ENCODE measurements at regions not wholly inside any gene's neighbourhood (a gene's known extent, or its start where the extent isn't known, plus 50 kb on each side); places are given as distances from the start of the nearest gene placed in this dataset.

GRCh38 chr2:10225291-10226037 is 77.2 kb upstream of the HPCAL1 start:
- intact Hi-C loops (cut with DNase I), result no loop called here
- Histone ChIP-seq H3K9me3 (replicated peaks in 1 of 3) (no peaks in the 10 kb centered on the region), H3K4me3 (no peak overlapping the region), H3K27ac (peak overlapping the region in 1 of 5 donors; percentile 10), H3K4me1 (replicated peaks in 1 of 2) (no peaks in the 10 kb centered on the region), H3K27me3 (no peaks in the 10 kb centered on the region), H3K36me3 (replicated peaks in 1 of 2) (no peaks in the 10 kb centered on the region)
- TF ChIP-seq CTCF (IDR thresholded peaks at IDR 0.05) (no peak), POLR2A (IDR thresholded peaks at IDR 0.05) (no peak)
- 86 to 94% (median 89%) methylated on average over 9 to 15 of the region's 15 CpGs for WGBS, 4 donors
- peak in 1 of 7 donors; percentile 10 for DNase-seq

GRCh38 chr2:10226038-10226724 is 76.5 kb upstream of the HPCAL1 start:
- Histone ChIP-seq H3K9me3 (replicated peaks in 1 of 3) (no peaks in the 10 kb centered on the region), H3K4me1 (replicated peaks in 1 of 2) (no peaks in the 10 kb centered on the region), H3K36me3 (replicated peaks in 1 of 2) (no peaks in the 10 kb centered on the region), H3K27ac (peak overlapping the region in 1 of 5 donors; percentile 34), H3K4me3 (no peak overlapping the region), H3K27me3 (no peaks in the 10 kb centered on the region)
- peak in 3 of 7 donors; percentile 11 to 49 (median 35) for DNase-seq
- intact Hi-C loops (cut with DNase I), result no loop called here
- TF ChIP-seq CTCF (IDR thresholded peaks at IDR 0.05) (no peak), POLR2A (IDR thresholded peaks at IDR 0.05) (no peak)
- WGBS, 4 donors, result 86 to 94% (median 90%) methylated on average over 16 to 19 of the region's 19 CpGs

GRCh38 chr2:10228611-10229365 is 73.9 kb upstream of the HPCAL1 start:
- H3K4me1 ChIP-seq (replicated peaks in 1 of 2), result no peaks in the 10 kb centered on the region
- no peak overlapping the region for H3K4me3 ChIP-seq
- no peaks in the 10 kb centered on the region for H3K9me3 ChIP-seq (replicated peaks in 1 of 3)
- peak in 1 of 7 donors; percentile 14 for DNase-seq
- H3K36me3 ChIP-seq (replicated peaks in 1 of 2), result no peaks in the 10 kb centered on the region
- no peak overlapping the region for H3K27ac ChIP-seq
- TF ChIP-seq POLR2A (IDR thresholded peaks at IDR 0.05) (no peak), CTCF (IDR thresholded peaks at IDR 0.05) (no peak)
- intact Hi-C loops (cut with DNase I), result no loop called here
- H3K27me3 ChIP-seq, result no peaks in the 10 kb centered on the region
- WGBS, 4 donors, result 89 to 93% (median 90%) methylated on average over 13 to 20 of the region's 20 CpGs

GRCh38 chr2:10229462-10230099 is 73.1 kb upstream of the HPCAL1 start:
- H3K4me3 ChIP-seq, result no peak overlapping the region
- H3K9me3 ChIP-seq (replicated peaks in 1 of 3), result no peaks in the 10 kb centered on the region
- TF ChIP-seq CTCF (IDR thresholded peaks at IDR 0.05) (no peak), POLR2A (IDR thresholded peaks at IDR 0.05) (no peak)
- no peaks in the 10 kb centered on the region for H3K36me3 ChIP-seq (replicated peaks in 1 of 2)
- 72 to 82% (median 81%) methylated on average over 8 to 9 of the region's 9 CpGs for WGBS, 4 donors
- H3K4me1 ChIP-seq (replicated peaks in 1 of 2), result no peaks in the 10 kb centered on the region
- intact Hi-C loops (cut with DNase I), result no loop called here
- no peak for DNase-seq
- H3K27me3 ChIP-seq, result no peaks in the 10 kb centered on the region
- no peak overlapping the region for H3K27ac ChIP-seq

Measured in adrenal gland (tissue), 9 donors.